ENCODE measurements at regions not wholly inside any gene's neighbourhood (a gene's known extent, or its start where the extent isn't known, plus 50 kb on each side); places are given as distances from the start of the nearest gene placed in this dataset.

- TF ChIP-seq, protein P1, sequence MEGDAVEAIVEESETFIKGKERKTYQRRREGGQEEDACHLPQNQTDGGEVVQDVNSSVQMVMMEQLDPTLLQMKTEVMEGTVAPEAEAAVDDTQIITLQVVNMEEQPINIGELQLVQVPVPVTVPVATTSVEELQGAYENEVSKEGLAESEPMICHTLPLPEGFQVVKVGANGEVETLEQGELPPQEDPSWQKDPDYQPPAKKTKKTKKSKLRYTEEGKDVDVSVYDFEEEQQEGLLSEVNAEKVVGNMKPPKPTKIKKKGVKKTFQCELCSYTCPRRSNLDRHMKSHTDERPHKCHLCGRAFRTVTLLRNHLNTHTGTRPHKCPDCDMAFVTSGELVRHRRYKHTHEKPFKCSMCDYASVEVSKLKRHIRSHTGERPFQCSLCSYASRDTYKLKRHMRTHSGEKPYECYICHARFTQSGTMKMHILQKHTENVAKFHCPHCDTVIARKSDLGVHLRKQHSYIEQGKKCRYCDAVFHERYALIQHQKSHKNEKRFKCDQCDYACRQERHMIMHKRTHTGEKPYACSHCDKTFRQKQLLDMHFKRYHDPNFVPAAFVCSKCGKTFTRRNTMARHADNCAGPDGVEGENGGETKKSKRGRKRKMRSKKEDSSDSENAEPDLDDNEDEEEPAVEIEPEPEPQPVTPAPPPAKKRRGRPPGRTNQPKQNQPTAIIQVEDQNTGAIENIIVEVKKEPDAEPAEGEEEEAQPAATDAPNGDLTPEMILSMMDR (IDR thresholded peaks at IDR 0.05), result no peak
- TF ChIP-seq POLR2A (IDR thresholded peaks at IDR 0.05), result no peak
- TF ChIP-seq POLR2AphosphoS5 (IDR thresholded peaks at IDR 0.05), result no peak
These were observed 223.0 kb downstream of the OPA1 start for GRCh38 chr3:193816028-193816395.

Data from prostate gland (tissue), 2 donors.